LoVo (cell line): ENCODE measurements at regions not wholly inside any gene's neighbourhood (a gene's known extent, or its start where the extent isn't known, plus 50 kb on each side); places are given as distances from the start of the nearest gene placed in this dataset.
A peak's percentile ranks its signal among the peaks of the same experiment; 100 is the strongest.
"Not testable (repeated sequence)": the region's sequence is repeated elsewhere in the genome, so short reads cannot be mapped to it uniquely, and the experiment has no call there.

Source experiments
- DNase-seq: peaks from one replicate; pipeline ENCODE4 v3.0.0-alpha.2; 2016; ENCODE audit warnings: low spot score

GRCh38 chr6:167208819-167209576 lies 51.2 kb upstream of the GPR31 start:
- DNase-seq = no peak

DNA sequence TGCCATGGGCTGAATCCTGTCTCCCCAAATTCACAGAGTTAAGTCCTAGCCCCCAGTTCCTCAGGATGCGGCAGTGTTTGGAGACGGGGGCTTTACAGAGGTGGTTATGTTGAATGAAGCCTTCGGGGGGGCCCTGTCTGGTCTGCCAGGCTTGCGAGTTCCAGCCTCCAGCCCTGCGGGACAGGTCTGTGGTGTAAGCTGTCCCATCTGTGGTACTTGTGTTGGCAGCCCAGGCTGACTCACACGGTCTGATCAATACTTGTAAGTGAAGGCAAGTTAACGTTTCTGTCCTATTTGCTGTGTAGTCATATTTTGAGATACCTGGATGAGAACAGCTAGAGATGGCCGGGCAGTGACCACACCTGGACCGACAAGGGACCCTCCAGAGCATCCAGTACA lies 51.8 kb upstream of the GPR31 start:
- DNase-seq = no peak

DNA sequence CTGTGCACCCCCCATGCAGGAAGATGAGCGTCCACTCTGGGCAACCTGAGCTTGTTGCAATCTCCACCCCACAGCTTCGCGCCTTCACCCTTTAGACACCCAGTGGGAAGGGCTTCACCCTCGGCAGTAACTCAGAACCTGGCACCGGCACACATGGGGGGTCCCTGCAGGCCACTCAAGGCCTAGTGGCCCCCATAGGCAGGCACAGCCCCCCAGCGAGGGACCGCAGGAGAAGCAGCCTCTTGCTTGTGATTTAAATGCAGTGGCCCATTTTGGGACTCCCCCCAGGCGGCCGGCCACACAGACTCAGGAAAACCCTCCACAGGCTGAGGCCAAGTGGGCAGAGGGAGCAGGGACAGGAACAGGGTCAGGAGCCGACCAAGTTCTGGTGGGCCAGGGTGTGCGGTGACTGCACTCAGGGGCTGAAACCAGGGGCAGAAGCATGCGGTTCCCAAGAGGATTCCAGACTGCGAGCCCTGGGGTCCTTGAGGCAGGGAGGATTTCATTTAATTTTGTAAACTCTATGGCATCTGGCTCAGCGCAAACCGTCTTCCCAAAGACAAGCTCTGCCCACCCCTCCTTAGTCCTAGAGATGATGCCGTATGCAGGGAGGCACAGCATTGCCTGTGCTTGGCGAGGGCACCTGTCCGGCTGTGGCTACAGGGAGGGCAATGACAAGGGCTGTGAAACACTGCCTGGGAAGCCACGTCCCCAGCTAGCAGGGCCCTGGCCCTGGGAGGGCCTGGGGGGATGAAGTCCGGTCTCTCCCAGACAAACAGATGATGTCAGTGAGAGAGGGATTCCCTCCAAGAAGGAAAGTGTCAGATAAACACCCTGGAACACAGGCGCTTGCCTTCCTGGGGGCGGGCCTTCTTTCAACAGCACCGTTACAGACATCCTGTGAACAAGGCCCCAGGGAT lies 52.9 kb upstream of the GPR31 start:
- no peak for DNase-seq

DNA sequence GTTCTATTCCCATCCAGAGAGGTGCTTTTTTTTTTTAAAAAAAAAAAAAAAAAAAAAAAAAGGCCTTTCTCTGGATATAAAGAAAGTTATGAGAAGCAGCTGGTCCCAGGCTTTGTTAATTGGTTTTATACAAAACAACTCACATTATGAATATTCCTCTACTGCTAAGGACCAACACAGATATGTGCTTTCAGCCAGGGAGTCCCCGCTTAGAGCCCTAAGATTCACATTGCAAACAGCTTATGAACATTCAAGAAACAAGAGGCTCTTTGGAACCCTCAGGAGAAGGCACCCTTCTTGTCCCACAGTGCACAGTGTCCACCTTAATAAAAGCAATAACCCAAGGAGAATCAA lies 53.5 kb upstream of the GPR31 start:
- DNase-seq = no peak

- no peak for DNase-seq
These were observed 54.3 kb upstream of the GPR31 start for GRCh38 chr6:167211881-167212712.

DNA sequence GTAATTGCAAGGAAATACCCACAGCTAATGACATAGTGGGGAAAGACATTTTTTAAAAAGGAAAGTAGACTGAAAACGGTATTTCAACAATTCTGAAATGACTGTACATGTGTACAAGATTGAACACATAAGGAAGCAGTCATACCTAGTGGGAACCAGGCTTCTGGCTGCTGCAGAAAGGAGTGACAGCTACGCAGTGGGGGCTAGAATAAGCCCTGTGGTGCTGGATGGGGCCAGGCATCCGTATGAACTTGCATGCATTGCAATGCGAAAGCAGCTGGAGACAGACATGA lies 54.9 kb upstream of the GPR31 start:
- DNase-seq = no peak

DNA sequence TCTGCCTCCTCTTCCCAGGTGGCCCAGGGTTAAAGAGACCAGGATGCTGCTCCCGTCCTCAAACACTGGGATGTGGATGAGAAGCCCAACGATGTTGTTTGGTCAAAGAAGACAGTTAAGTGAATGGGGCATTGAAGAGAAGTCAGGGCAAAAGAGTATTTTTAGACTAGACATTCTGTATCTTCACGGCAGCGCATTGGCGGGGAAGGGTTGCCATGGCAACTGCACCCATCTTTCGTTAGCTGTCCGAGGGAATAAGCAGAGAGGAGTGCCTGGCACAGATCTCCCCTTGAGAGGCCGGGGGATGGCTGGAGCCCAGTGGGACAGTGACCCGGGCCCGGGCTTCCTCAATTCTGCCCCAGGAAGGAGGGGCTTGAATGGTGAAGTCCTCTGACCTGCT lies 56.4 kb upstream of the GPR31 start:
- no peak for DNase-seq

DNA sequence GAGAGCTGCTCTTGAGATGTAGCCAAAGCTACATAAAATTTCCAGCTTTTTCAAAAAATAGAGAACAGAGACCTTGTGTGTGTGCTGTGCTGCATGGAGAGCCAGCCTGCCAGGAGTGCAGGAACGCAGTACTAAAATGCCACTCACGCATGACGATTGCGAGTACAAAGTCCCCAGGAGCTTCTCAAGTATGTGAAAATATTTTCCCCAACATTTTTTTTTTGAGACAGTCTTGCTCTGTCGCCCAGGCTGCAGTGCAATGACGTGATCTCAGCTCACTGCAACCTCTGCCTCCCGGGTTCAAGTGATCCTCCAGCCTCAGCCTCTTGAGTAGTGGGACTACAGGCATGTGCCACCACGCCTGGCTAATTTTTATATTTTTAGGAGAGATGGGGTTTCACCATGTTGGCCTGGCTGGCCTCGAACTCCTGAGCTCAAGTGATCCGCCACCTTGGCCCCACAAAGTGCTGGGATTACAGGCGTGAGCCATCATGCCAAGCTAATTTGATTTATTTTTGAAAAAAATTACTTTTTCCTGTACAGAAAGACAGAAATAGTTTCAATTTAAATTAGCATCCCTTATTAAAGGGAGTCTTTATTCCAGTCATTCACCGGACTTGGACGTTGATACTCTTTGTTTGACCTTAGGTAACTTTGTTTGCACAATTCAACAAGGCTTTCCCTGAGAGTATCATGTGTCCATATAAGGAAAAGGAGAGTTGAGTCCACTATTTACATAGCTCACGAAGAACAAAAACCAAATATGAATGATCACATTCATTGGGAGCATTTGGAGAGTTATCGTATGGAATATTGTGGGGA lies 57.9 kb upstream of the GPR31 start:
- DNase-seq = not testable (repeated sequence)

GRCh38 chr6:167216390-167217050 lies 58.7 kb upstream of the GPR31 start:
- DNase-seq = not testable (repeated sequence)

DNA sequence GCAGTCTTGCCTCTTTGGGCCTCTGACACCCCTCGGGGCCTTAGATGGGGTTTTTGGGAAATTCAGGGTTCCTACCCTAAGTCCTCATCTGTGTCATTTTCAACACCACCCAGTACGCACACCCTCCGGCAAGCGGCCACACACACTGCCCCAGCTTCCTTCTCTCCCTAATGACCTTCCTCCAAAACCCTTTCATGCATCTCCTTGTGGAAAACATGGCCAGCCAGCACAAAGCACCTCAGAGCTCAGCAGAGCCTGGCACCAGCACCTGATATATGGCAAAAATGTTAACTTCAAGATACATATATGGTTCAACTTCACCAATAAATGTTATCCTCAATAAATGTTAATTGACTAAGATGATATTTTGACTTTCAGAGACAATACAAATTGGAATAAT lies 59.3 kb upstream of the GPR31 start:
- DNase-seq = not testable (repeated sequence)

DNA sequence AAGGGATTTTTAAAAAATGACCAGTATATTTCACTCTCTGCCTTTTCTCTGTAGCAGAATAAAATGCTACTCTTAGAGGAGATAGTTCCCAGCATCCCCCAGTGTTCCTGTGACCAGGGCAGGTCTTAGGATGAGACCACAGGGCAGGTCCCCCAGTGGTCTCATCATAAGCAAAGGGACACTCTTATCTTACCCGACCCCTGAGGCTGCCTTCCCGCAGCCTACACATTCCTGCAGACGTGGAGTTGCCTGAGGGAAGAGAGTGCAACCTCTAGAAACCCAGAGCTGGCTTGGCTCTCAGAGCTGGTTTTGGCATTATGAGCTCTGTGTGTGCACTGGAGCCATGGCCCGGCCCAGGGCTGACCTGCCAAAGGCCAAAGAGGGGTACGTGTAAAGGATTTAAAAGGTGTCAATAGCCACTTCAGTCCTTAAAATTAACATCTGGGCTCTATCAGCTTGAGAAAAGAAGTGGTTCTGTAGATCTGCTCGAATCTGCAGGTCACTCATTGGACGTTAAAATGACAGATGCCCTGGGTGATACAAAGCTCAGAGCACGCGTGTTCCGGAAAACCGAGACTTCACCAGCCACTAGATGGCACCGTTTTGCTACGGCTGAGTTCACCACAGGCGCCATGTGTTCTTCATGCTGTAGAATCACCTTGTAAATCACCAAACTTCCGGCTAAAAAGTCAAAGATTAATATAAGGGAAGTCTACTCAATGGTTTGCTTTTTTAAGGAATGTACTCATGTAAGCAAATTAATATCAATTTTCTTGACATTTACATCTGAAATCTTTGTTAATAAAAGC lies 60.4 kb upstream of the GPR31 start:
- peak; percentile 18 for DNase-seq

GRCh38 chr6:167219079-167219478 lies 61.3 kb upstream of the GPR31 start:
- not testable (repeated sequence) for DNase-seq

GRCh38 chr6:167219967-167220512 lies 62.3 kb upstream of the GPR31 start:
- DNase-seq = no peak

- no peak for DNase-seq
These were observed 63.8 kb upstream of the GPR31 start for GRCh38 chr6:167221400-167222201.

- not testable (repeated sequence) for DNase-seq
These were observed 65.3 kb upstream of the UNC93A start for GRCh38 chr6:167225566-167226382.

GRCh38 chr6:167226383-167226685 lies 64.8 kb upstream of the UNC93A start:
- DNase-seq = no peak

DNA sequence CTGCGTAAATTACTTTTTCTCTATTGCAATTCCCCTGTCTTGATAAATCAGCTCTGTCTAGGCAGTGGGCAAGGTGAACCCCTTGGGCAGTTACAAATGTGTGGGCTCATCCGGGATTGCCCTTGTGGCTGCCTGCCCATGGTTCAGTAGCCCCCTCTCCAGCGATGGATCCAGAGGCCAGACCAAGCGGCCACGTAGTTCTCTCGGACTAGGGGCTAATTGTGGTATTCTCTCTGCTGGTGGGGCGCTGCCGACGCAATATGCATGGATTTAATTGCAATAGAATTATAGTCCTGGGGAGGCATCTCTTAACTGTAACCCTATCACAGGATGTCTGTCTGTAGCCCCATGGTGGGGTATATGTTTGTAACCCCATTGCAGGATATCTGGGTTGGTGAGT lies 64.3 kb upstream of the UNC93A start:
- DNase-seq = no peak

GRCh38 chr6:167227984-167228383 lies 63.1 kb upstream of the UNC93A start:
- DNase-seq = no peak

DNA sequence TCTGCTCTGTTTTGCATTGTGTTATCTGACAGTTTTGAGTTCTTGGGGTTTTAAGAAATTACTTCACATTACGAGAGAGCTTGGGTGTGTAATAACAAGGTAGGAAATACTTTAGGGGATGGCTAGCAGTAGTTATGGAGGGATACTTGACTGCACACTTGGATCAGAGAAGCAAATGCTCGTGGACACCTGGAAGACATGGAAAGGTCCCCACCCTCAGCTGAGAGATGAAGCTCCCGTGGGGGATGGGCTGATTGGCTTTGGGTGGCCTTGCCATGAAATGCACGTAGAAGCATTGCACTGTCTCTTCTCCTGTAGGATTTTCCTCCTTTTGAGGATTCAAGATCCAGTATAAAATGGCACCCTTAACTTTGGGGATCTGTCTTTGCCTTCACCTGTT lies 61.5 kb upstream of the UNC93A start:
- no peak for DNase-seq
